BLaER1 (cell line): ENCODE measurements at regions not wholly inside any gene's neighbourhood (a gene's known extent, or its start where the extent isn't known, plus 50 kb on each side); places are given as distances from the start of the nearest gene placed in this dataset.

Experiments used
- H3K27ac ChIP-seq: shearing (Covaris generic); formaldehyde crosslinking; 2 replicates; pipeline ENCODE4 v1.8.1; 2022
- H3K27me3 ChIP-seq: shearing (Covaris generic); formaldehyde crosslinking; 2 replicates; pipeline ENCODE4 v1.8.1; 2022
- H3K36me3 ChIP-seq: shearing (Covaris generic); formaldehyde crosslinking; 2 replicates; pipeline ENCODE4 v1.8.1; 2022
- H3K4me1 ChIP-seq: shearing (Covaris generic); formaldehyde crosslinking; 2 replicates; pipeline ENCODE4 v1.8.1; 2022
- H3K4me2 ChIP-seq: shearing (Covaris generic); formaldehyde crosslinking; 2 replicates; pipeline ENCODE4 v1.8.1; 2022
- H3K4me3 ChIP-seq: shearing (Covaris generic); formaldehyde crosslinking; 2 replicates; pipeline ENCODE4 v1.8.1; 2022
- H3K9ac ChIP-seq: shearing (Covaris generic); formaldehyde crosslinking; 2 replicates; pipeline ENCODE4 v1.8.1; 2022
- H3K9me3 ChIP-seq: shearing (Covaris generic); formaldehyde crosslinking; 2 replicates; pipeline ENCODE4 v1.8.1; 2022
- H4K20me1 ChIP-seq: shearing (Covaris generic); formaldehyde crosslinking; 2 replicates; pipeline ENCODE4 v1.8.1; 2022
- Cebpa-rat ChIP-seq: shearing (Covaris generic); IDR thresholded peaks from 2 replicates; pipeline ENCODE4 v1.8.1; 2022

GRCh38 chr7:66528652-66529051, 100.0 kb upstream of the KCTD7 start:
- no peak overlapping the region for H3K4me3 ChIP-seq
- H3K4me2 ChIP-seq, result no peak overlapping the region
- H4K20me1 ChIP-seq, result no peaks in the 10 kb centered on the region
- peaks cover 39% of the 10 kb centered on the region for H3K36me3 ChIP-seq
- H3K9me3 ChIP-seq, result no peaks in the 10 kb centered on the region
- no peak for TF ChIP-seq Cebpa-rat
- H3K4me1 ChIP-seq, result no peaks in the 10 kb centered on the region
- H3K9ac ChIP-seq, result no peak overlapping the region
- H3K27ac ChIP-seq, result no peak overlapping the region
- no peaks in the 10 kb centered on the region for H3K27me3 ChIP-seq

GRCh38 chr7:66529883-66530610, 98.6 kb upstream of the KCTD7 start:
- Histone ChIP-seq H3K27ac (no peak overlapping the region), H4K20me1 (no peaks in the 10 kb centered on the region), H3K4me3 (no peak overlapping the region), H3K4me2 (no peak overlapping the region), H3K27me3 (no peaks in the 10 kb centered on the region), H3K4me1 (no peaks in the 10 kb centered on the region), H3K9ac (no peak overlapping the region), H3K36me3 (peaks cover 35% of the 10 kb centered on the region), H3K9me3 (no peaks in the 10 kb centered on the region)
- no peak for TF ChIP-seq Cebpa-rat

GRCh38 chr7:66535414-66536329, 93.0 kb upstream of the KCTD7 start:
- Histone ChIP-seq H3K9ac (no peak overlapping the region), H3K4me2 (no peak overlapping the region), H4K20me1 (no peaks in the 10 kb centered on the region), H3K36me3 (peaks cover 21% of the 10 kb centered on the region; the same call in 1 of the 2 replicates), H3K9me3 (no peaks in the 10 kb centered on the region), H3K27ac (no peak overlapping the region), H3K27me3 (no peaks in the 10 kb centered on the region), H3K4me1 (no peaks in the 10 kb centered on the region), H3K4me3 (no peak overlapping the region)
- no peak for TF ChIP-seq Cebpa-rat

- Histone ChIP-seq H3K4me2 (no peak overlapping the region), H3K9ac (no peak overlapping the region), H3K4me3 (no peak overlapping the region), H3K36me3 (peaks cover 21% of the 10 kb centered on the region), H4K20me1 (no peaks in the 10 kb centered on the region), H3K4me1 (no peaks in the 10 kb centered on the region), H3K27me3 (no peaks in the 10 kb centered on the region), H3K27ac (no peak overlapping the region), H3K9me3 (no peaks in the 10 kb centered on the region)
- no peak for TF ChIP-seq Cebpa-rat
These were observed 91.3 kb upstream of the KCTD7 start for GRCh38 chr7:66537380-66537779.

GRCh38 chr7:66537876-66538275, 90.8 kb upstream of the KCTD7 start:
- no peaks in the 10 kb centered on the region for H3K27me3 ChIP-seq
- no peak overlapping the region for H3K9ac ChIP-seq
- no peaks in the 10 kb centered on the region for H4K20me1 ChIP-seq
- TF ChIP-seq Cebpa-rat, result no peak
- H3K9me3 ChIP-seq, result no peaks in the 10 kb centered on the region
- no peaks in the 10 kb centered on the region for H3K4me1 ChIP-seq
- H3K36me3 ChIP-seq, result peaks cover 25% of the 10 kb centered on the region
- H3K4me3 ChIP-seq, result no peak overlapping the region
- H3K27ac ChIP-seq, result no peak overlapping the region
- no peak overlapping the region for H3K4me2 ChIP-seq

GRCh38 chr7:66539264-66539623, 89.4 kb upstream of the KCTD7 start:
- H3K9ac ChIP-seq, result no peak overlapping the region
- H3K4me1 ChIP-seq, result no peaks in the 10 kb centered on the region
- H3K36me3 ChIP-seq, result peaks cover 39% of the 10 kb centered on the region
- H3K4me3 ChIP-seq, result no peak overlapping the region
- H3K4me2 ChIP-seq, result no peak overlapping the region
- no peaks in the 10 kb centered on the region for H4K20me1 ChIP-seq
- no peaks in the 10 kb centered on the region for H3K27me3 ChIP-seq
- H3K27ac ChIP-seq, result no peak overlapping the region
- H3K9me3 ChIP-seq, result no peaks in the 10 kb centered on the region
- no peak for TF ChIP-seq Cebpa-rat

GRCh38 chr7:66539902-66540375, 88.7 kb upstream of the KCTD7 start:
- Histone ChIP-seq H3K27me3 (no peaks in the 10 kb centered on the region), H3K9ac (no peak overlapping the region), H3K4me3 (no peak overlapping the region), H3K4me1 (peaks cover 2% of the 10 kb centered on the region), H4K20me1 (no peaks in the 10 kb centered on the region), H3K9me3 (no peaks in the 10 kb centered on the region), H3K36me3 (peaks cover 46% of the 10 kb centered on the region), H3K27ac (no peak overlapping the region), H3K4me2 (no peak overlapping the region)
- TF ChIP-seq Cebpa-rat, result no peak

- H3K4me2 ChIP-seq, result no peak overlapping the region
- no peaks in the 10 kb centered on the region for H3K9me3 ChIP-seq
- no peaks in the 10 kb centered on the region for H4K20me1 ChIP-seq
- peaks cover 9% of the 10 kb centered on the region for H3K4me1 ChIP-seq
- H3K27me3 ChIP-seq, result no peaks in the 10 kb centered on the region
- H3K9ac ChIP-seq, result no peak overlapping the region
- H3K27ac ChIP-seq, result no peak overlapping the region
- no peak overlapping the region for H3K4me3 ChIP-seq
- TF ChIP-seq Cebpa-rat, result no peak
- peaks cover 60% of the 10 kb centered on the region for H3K36me3 ChIP-seq
These were observed 86.6 kb upstream of the KCTD7 start for GRCh38 chr7:66542049-66542448.

- Histone ChIP-seq H3K4me1 (peaks cover 9% of the 10 kb centered on the region), H3K27me3 (no peaks in the 10 kb centered on the region), H3K4me3 (no peak overlapping the region), H3K9me3 (no peaks in the 10 kb centered on the region), H4K20me1 (no peaks in the 10 kb centered on the region), H3K27ac (no peak overlapping the region), H3K4me2 (no peak overlapping the region), H3K36me3 (peaks cover 64% of the 10 kb centered on the region), H3K9ac (no peak overlapping the region)
- no peak for TF ChIP-seq Cebpa-rat
These were observed 86.0 kb upstream of the KCTD7 start for GRCh38 chr7:66542528-66543269.
